CD4-positive, alpha-beta memory T cell (primary cell): ENCODE measurements at regions not wholly inside any gene's neighbourhood (a gene's known extent, or its start where the extent isn't known, plus 50 kb on each side); places are given as distances from the start of the nearest gene placed in this dataset.
A peak's percentile ranks its signal among the peaks of the same experiment; 100 is the strongest.
"Not testable (repeated sequence)": the region's sequence is repeated elsewhere in the genome, so short reads cannot be mapped to it uniquely, and the experiment has no call there.

ENCODE experiments used
- CTCF ChIA-PET: fragments of 350-600 bp; sonication (Branson Sonifier 250); formaldehyde crosslinking; loops from one replicate; lab custom pipeline; 2021; ENCODE audit warnings: inconsistent platforms; ENCODE audit not compliant: partially characterized antibody; lab: Charles Lee
- POLR2A ChIA-PET: fragments of 350-600 bp; sonication (Branson Sonifier 250); formaldehyde crosslinking; loops from one replicate; lab custom pipeline; 2021; ENCODE audit not compliant: partially characterized antibody; lab: Charles Lee
- DNase-seq, 5 donors: peaks; one replicate each; pipeline versions ENCODE4 v3.0.0 to v3.0.0-alpha.2; 2020 to 2022; ENCODE audit warnings: mixed read lengths in 1 of 5
- H3K27ac ChIP-seq: one replicate; pipeline ENCODE4 v1.7.0; 2013; ENCODE audit warnings: low read depth, low read length
- H3K27me3 ChIP-seq: 2 replicates; pipeline ENCODE4 v1.7.0; 2013; ENCODE audit warnings: mild to moderate bottlenecking, low read length, moderate library complexity; ENCODE audit not compliant: insufficient read depth
- H3K36me3 ChIP-seq: 2 replicates; pipeline ENCODE4 v1.7.0; 2013; ENCODE audit warnings: mild to moderate bottlenecking, low read length, moderate library complexity; ENCODE audit not compliant: insufficient read depth
- H3K4me1 ChIP-seq: 2 replicates; pipeline ENCODE4 v1.7.0; 2013; ENCODE audit warnings: mild to moderate bottlenecking, low read length, moderate library complexity; ENCODE audit not compliant: insufficient read depth
- H3K4me3 ChIP-seq, 2 donors: one replicate each; pipeline ENCODE4 v1.7.0; 2013; ENCODE audit warnings: low read length in 2 of 2, mild to moderate bottlenecking in 1 of 2
- H3K9me3 ChIP-seq, 2 donors: one replicate each; pipeline ENCODE4 v1.7.0; 2013; ENCODE audit warnings: low read length in 2 of 2, control low read depth in 1 of 2; ENCODE audit not compliant: control insufficient read depth in 1 of 2
- H3K27ac Mint-ChIP-seq, 7 donors: one replicate each; pipeline ENCODE4 v1.8.0; 2020 to 2021; ENCODE audit warnings: mixed read lengths in 7 of 7, mild to moderate bottlenecking in 6 of 7, inconsistent platforms in 3 of 7, moderate library complexity in 3 of 7
- H3K27me3 Mint-ChIP-seq, 2 donors: one replicate each; pipeline ENCODE4 v1.8.0; 2020 to 2021; ENCODE audit warnings: mixed read lengths in 2 of 2
- H3K36me3 Mint-ChIP-seq, 2 donors: one replicate each; pipeline ENCODE4 v1.8.0; 2020 to 2021; ENCODE audit warnings: mixed read lengths in 2 of 2, inconsistent platforms in 1 of 2, mild to moderate bottlenecking in 1 of 2
- H3K4me1 Mint-ChIP-seq, 4 donors: one replicate each; pipeline ENCODE4 v1.8.0; 2020 to 2021; ENCODE audit warnings: mixed read lengths in 4 of 4, mild to moderate bottlenecking in 1 of 4
- H3K4me3 Mint-ChIP-seq, 8 donors: one replicate each; pipeline ENCODE4 v1.8.0; 2020 to 2021; ENCODE audit warnings: mixed read lengths in 8 of 8, mild to moderate bottlenecking in 7 of 8, moderate library complexity in 6 of 8, inconsistent platforms in 3 of 8
- H3K9me3 Mint-ChIP-seq, 8 donors: one replicate each; pipeline ENCODE4 v1.8.0; 2020 to 2021; ENCODE audit warnings: mixed read lengths in 8 of 8, mild to moderate bottlenecking in 5 of 8, inconsistent platforms in 3 of 8, moderate library complexity in 1 of 8
- intact Hi-C: fragments of 100-400 bp; cut with micrococcal nuclease; formaldehyde crosslinking; loops from one replicate; pipeline ENCODE4 v1.15.1; 2023

GRCh38 chr5:174491265-174491664 lies 233.1 kb upstream of the MSX2 start:
- CTCF ChIA-PET = no interaction called here
- peaks cover 0 to 4% of the 10 kb centered on the region in 2 donors for H3K27me3 Mint-ChIP-seq

GRCh38 chr5:174491761-174492350 lies 232.5 kb upstream of the MSX2 start:
- intact Hi-C loops = no loop called here
- Histone ChIP-seq H3K27ac (no peak overlapping the region), H3K27me3 (no peaks in the 10 kb centered on the region), H3K4me1 (no peaks in the 10 kb centered on the region), H3K4me3 (no peak overlapping the region), H3K9me3 (no peaks in the 10 kb centered on the region), H3K36me3 (no peaks in the 10 kb centered on the region)
- ChIA-PET POLR2A (no interaction called here), CTCF (no interaction called here)
- Mint-ChIP-seq H3K4me3 (peak overlapping the region in 1 of 8 donors; percentile 11), H3K4me1 (no peaks in the 10 kb centered on the region), H3K27ac (no peak overlapping the region), H3K9me3 (peaks cover 0 to 6% (median 3%) of the 10 kb centered on the region in 8 donors), H3K36me3 (no peaks in the 10 kb centered on the region), H3K27me3 (peaks cover 0 to 4% of the 10 kb centered on the region in 2 donors)
- no peak for DNase-seq

More at GRCh38 chr5:174491265-174491664, 233.1 kb upstream of the MSX2 start:
- Histone ChIP-seq H3K27ac (no peak overlapping the region), H3K36me3 (no peaks in the 10 kb centered on the region), H3K4me3 (no peak overlapping the region), H3K4me1 (no peaks in the 10 kb centered on the region), H3K9me3 (no peaks in the 10 kb centered on the region), H3K27me3 (no peaks in the 10 kb centered on the region)
- intact Hi-C loops = no loop called here
- H3K27ac Mint-ChIP-seq = no peak overlapping the region
- no peak overlapping the region for H3K4me3 Mint-ChIP-seq
- DNase-seq = no peak
- POLR2A ChIA-PET = no interaction called here
- H3K9me3 Mint-ChIP-seq = peaks cover 0 to 6% (median 3%) of the 10 kb centered on the region in 8 donors
- H3K4me1 Mint-ChIP-seq = no peaks in the 10 kb centered on the region
- H3K36me3 Mint-ChIP-seq = no peaks in the 10 kb centered on the region

- Mint-ChIP-seq H3K9me3 (peaks cover 0 to 19% (median 10%) of the 10 kb centered on the region in 8 donors), H3K36me3 (peaks cover 0 to 5% of the 10 kb centered on the region in 2 donors), H3K4me3 (no peak overlapping the region), H3K27ac (no peak overlapping the region), H3K4me1 (no peaks in the 10 kb centered on the region), H3K27me3 (peaks cover 0 to 2% of the 10 kb centered on the region in 2 donors)
- intact Hi-C loops = no loop called here
- no peaks in the 10 kb centered on the region for H3K9me3 ChIP-seq
- H3K36me3 ChIP-seq = no peaks in the 10 kb centered on the region
- no peak overlapping the region for H3K4me3 ChIP-seq
- no peaks in the 10 kb centered on the region for H3K4me1 ChIP-seq
- H3K27ac ChIP-seq = no peak overlapping the region
- no peaks in the 10 kb centered on the region for H3K27me3 ChIP-seq
- ChIA-PET POLR2A (no interaction called here), CTCF (no interaction called here)
- no peak for DNase-seq
Measured at GRCh38 chr5:174493530-174493929, 230.9 kb upstream of the MSX2 start.

- H3K27me3 ChIP-seq, H3K27me3 Mint-ChIP-seq, H3K27ac Mint-ChIP-seq, H3K36me3 ChIP-seq, H3K4me1 ChIP-seq, DNase-seq, H3K27ac ChIP-seq, H3K4me3 ChIP-seq, intact Hi-C loops, H3K9me3 ChIP-seq, H3K4me3 Mint-ChIP-seq, POLR2A ChIA-PET, H3K36me3 Mint-ChIP-seq, CTCF ChIA-PET, H3K4me1 Mint-ChIP-seq: not testable (repeated sequence)
- H3K9me3 Mint-ChIP-seq = peaks cover 3 to 38% (median 23%) of the 10 kb centered on the region in 8 donors
Measured at GRCh38 chr5:174497939-174498338, 226.4 kb upstream of the MSX2 start.

- H3K36me3 ChIP-seq, H3K9me3 ChIP-seq, H3K4me3 Mint-ChIP-seq, POLR2A ChIA-PET, H3K4me1 Mint-ChIP-seq, H3K4me1 ChIP-seq, H3K36me3 Mint-ChIP-seq, H3K27me3 Mint-ChIP-seq, H3K27ac ChIP-seq, H3K4me3 ChIP-seq, DNase-seq, H3K27me3 ChIP-seq, CTCF ChIA-PET, H3K27ac Mint-ChIP-seq, intact Hi-C loops: not testable (repeated sequence)
- peaks cover 3 to 38% (median 23%) of the 10 kb centered on the region in 8 donors for H3K9me3 Mint-ChIP-seq
Measured at GRCh38 chr5:174498575-174498974, 225.8 kb upstream of the MSX2 start.

- Mint-ChIP-seq H3K36me3 (peaks cover 0 to 5% of the 10 kb centered on the region in 2 donors), H3K9me3 (peaks cover 3 to 36% (median 22%) of the 10 kb centered on the region in 8 donors), H3K4me1 (no peaks in the 10 kb centered on the region), H3K27ac (no peak overlapping the region), H3K4me3 (no peak overlapping the region), H3K27me3 (peaks cover 2% of the 10 kb centered on the region in 2 donors)
- no peaks in the 10 kb centered on the region for H3K4me1 ChIP-seq
- H3K4me3 ChIP-seq = no peak overlapping the region
- no peak overlapping the region for H3K27ac ChIP-seq
- POLR2A ChIA-PET = no interaction called here
- intact Hi-C loops = no loop called here
- CTCF ChIA-PET = no interaction called here
- no peaks in the 10 kb centered on the region for H3K27me3 ChIP-seq
- DNase-seq = no peak
- H3K9me3 ChIP-seq = no peaks in the 10 kb centered on the region
- no peaks in the 10 kb centered on the region for H3K36me3 ChIP-seq
Measured at GRCh38 chr5:174500636-174501035, 223.7 kb upstream of the MSX2 start.

- Mint-ChIP-seq H3K9me3 (peaks cover 3 to 36% (median 22%) of the 10 kb centered on the region in 8 donors), H3K4me3 (no peak overlapping the region), H3K27ac (no peak overlapping the region), H3K4me1 (no peaks in the 10 kb centered on the region), H3K36me3 (peaks cover 0 to 5% of the 10 kb centered on the region in 2 donors), H3K27me3 (peaks cover 2% of the 10 kb centered on the region in 2 donors)
- no peak overlapping the region for H3K27ac ChIP-seq
- no peaks in the 10 kb centered on the region for H3K9me3 ChIP-seq
- H3K27me3 ChIP-seq = no peaks in the 10 kb centered on the region
- H3K4me3 ChIP-seq = no peak overlapping the region
- H3K4me1 ChIP-seq = no peaks in the 10 kb centered on the region
- intact Hi-C loops = no loop called here
- POLR2A ChIA-PET = no interaction called here
- no peaks in the 10 kb centered on the region for H3K36me3 ChIP-seq
- no peak for DNase-seq
- CTCF ChIA-PET = no interaction called here
Measured at GRCh38 chr5:174501461-174502069, 222.8 kb upstream of the MSX2 start.
